Neural cell (in vitro differentiated cells): ENCODE measurements at regions not wholly inside any gene's neighbourhood (a gene's known extent, or its start where the extent isn't known, plus 50 kb on each side); places are given as distances from the start of the nearest gene placed in this dataset.

Experiments used
- H2AFZ ChIP-seq: fragments of 200-600, 300-800 bp; sonication (generic), shearing (Covaris generic); 2 replicates; pipeline ENCODE4 v1.6.0; 2014; ENCODE audit warnings: low read depth, mild to moderate bottlenecking, antibody characterized with exemption, low read length, moderate library complexity
- H3F3A ChIP-seq: fragments of 200-600 bp; shearing (Covaris generic); 2 replicates; pipeline ENCODE4 v1.6.1; 2016; ENCODE audit warnings: mild to moderate bottlenecking, moderate library complexity, mixed read lengths, antibody characterized with exemption, low read length; ENCODE audit not compliant: insufficient read depth, poor library complexity, severe bottlenecking
- H3K27ac ChIP-seq: fragments of 200-600, 300-800 bp; sonication (generic), shearing (Covaris generic); 2 replicates; pipeline ENCODE4 v1.5.1; 2014; ENCODE audit warnings: mild to moderate bottlenecking, low read length, moderate library complexity
- H3K27me3 ChIP-seq: fragments of 300-800, 200-600 bp; sonication (generic), shearing (Covaris generic); 2 replicates; pipeline ENCODE4 v1.6.0; 2014; ENCODE audit warnings: mild to moderate bottlenecking, low read depth, low read length, moderate library complexity; ENCODE audit not compliant: insufficient read depth
- H3K36me3 ChIP-seq: fragments of 300-800, 200-600 bp; sonication (generic), shearing (Covaris generic); 2 replicates; pipeline ENCODE4 v1.5.1; 2014; ENCODE audit warnings: mild to moderate bottlenecking, antibody characterized with exemption, low read length, moderate library complexity; ENCODE audit not compliant: insufficient read depth
- H3K4me2 ChIP-seq: fragments of 300-800, 200-600 bp; sonication (generic), shearing (Covaris generic); 2 replicates; pipeline ENCODE4 v1.6.0; 2014; ENCODE audit warnings: mild to moderate bottlenecking, low read length
- H3K4me3 ChIP-seq: fragments of 300-800, 200-600 bp; sonication (generic), shearing (Covaris generic); 2 replicates; pipeline ENCODE4 v1.5.1; 2014; ENCODE audit warnings: mild to moderate bottlenecking, low read length, moderate library complexity
- H3K79me2 ChIP-seq: fragments of 200-600 bp; shearing (Covaris generic); replicated peaks from 2 replicates; pipeline ENCODE4 v1.6.0; 2014; ENCODE audit warnings: mild to moderate bottlenecking, low read length, moderate library complexity; ENCODE audit not compliant: insufficient read depth
- H3K9ac ChIP-seq: fragments of 300-800, 200-600 bp; sonication (generic), shearing (Covaris generic); 2 replicates; pipeline ENCODE4 v1.6.1; 2016; ENCODE audit warnings: mild to moderate bottlenecking, low read length, mixed read lengths
- H3K9me2 ChIP-seq: fragments of 200-600 bp; shearing (Covaris generic); 2 replicates; pipeline ENCODE4 v1.6.1; 2016; ENCODE audit warnings: mild to moderate bottlenecking, low read length, mixed read lengths; ENCODE audit not compliant: insufficient read depth
- H3K9me3 ChIP-seq: fragments of 200-600, 300-800 bp; sonication (generic), shearing (Covaris generic); 2 replicates; pipeline ENCODE4 v1.6.1; 2016; ENCODE audit warnings: mild to moderate bottlenecking, mixed run types, low read length, moderate library complexity, mixed read lengths
- H4K20me1 ChIP-seq: fragments of 200-600 bp; shearing (Covaris generic); 2 replicates; pipeline ENCODE4 v1.6.1; 2016; ENCODE audit warnings: mild to moderate bottlenecking, mixed run types; ENCODE audit not compliant: insufficient read depth
- CTCF ChIP-seq: fragments of 450-650 bp; IDR thresholded peaks from 2 replicates; pipeline ENCODE4 v1.5.1; 2014; ENCODE audit warnings: antibody characterized with exemption, mild to moderate bottlenecking, moderate library complexity; ENCODE audit not compliant: poor library complexity, severe bottlenecking
- EP300 ChIP-seq: fragments of 450-650 bp; conservative IDR thresholded peaks from 2 replicates; pipeline ENCODE4 v1.6.1; 2014; ENCODE audit warnings: antibody characterized with exemption, mild to moderate bottlenecking, moderate library complexity; ENCODE audit not compliant: poor library complexity, severe bottlenecking
- EZH2 ChIP-seq: fragments of 200-600, 300-800 bp; shearing (Covaris generic), sonication (generic); IDR thresholded peaks from 2 replicates; pipeline ENCODE4 v1.6.1; 2014; ENCODE audit warnings: antibody characterized with exemption, low read length, borderline replicate concordance, mild to moderate bottlenecking; ENCODE audit not compliant: insufficient read depth, poor library complexity, severe bottlenecking
- MXI1 ChIP-seq: fragments of 450-650 bp; conservative IDR thresholded peaks from 2 replicates; pipeline ENCODE4 v1.6.1; 2014; ENCODE audit warnings: antibody characterized with exemption, mild to moderate bottlenecking; ENCODE audit not compliant: poor library complexity, severe bottlenecking
- POLR2AphosphoS5 ChIP-seq: IDR thresholded peaks from 2 replicates; pipeline ENCODE4 v1.6.1; 2012
- RAD21 ChIP-seq: fragments of 450-650 bp; conservative IDR thresholded peaks from 2 replicates; pipeline ENCODE4 v1.6.1; 2014; ENCODE audit warnings: antibody characterized with exemption, mild to moderate bottlenecking, moderate library complexity
- REST ChIP-seq: IDR thresholded peaks from 2 replicates; pipeline ENCODE4 v1.6.1; 2012; ENCODE audit warnings: borderline replicate concordance
- SMC3 ChIP-seq: fragments of 450-650 bp; conservative IDR thresholded peaks from 2 replicates; pipeline ENCODE4 v1.6.1; 2014; ENCODE audit warnings: antibody characterized with exemption, mild to moderate bottlenecking, moderate library complexity; ENCODE audit not compliant: poor library complexity
- TAF1 ChIP-seq: IDR thresholded peaks from 2 replicates; pipeline ENCODE4 v1.6.1; 2012; ENCODE audit warnings: low read depth

- Histone ChIP-seq H3K79me2 (no peaks in the 10 kb centered on the region), H3K36me3 (no peaks in the 10 kb centered on the region), H2AFZ (no peak overlapping the region), H3F3A (no peaks in the 10 kb centered on the region), H3K9me2 (no peaks in the 10 kb centered on the region), H4K20me1 (no peaks in the 10 kb centered on the region), H3K27ac (no peak overlapping the region), H3K9me3 (no peaks in the 10 kb centered on the region), H3K4me3 (no peak overlapping the region), H3K9ac (no peak overlapping the region), H3K4me2 (no peak overlapping the region), H3K27me3 (peaks cover 15% of the 10 kb centered on the region)
- no peak for TF ChIP-seq RAD21
- no peak for TF ChIP-seq REST
- TF ChIP-seq EZH2 = no peak
- TF ChIP-seq POLR2AphosphoS5 = no peak
- no peak for TF ChIP-seq EP300
- TF ChIP-seq CTCF = no peak
- TF ChIP-seq SMC3 = no peak
- TF ChIP-seq TAF1 = no peak
These were observed 161.0 kb upstream of the GLI2 start for GRCh38 chr2:120574620-120575019.

GRCh38 chr2:120575966-120576365, 159.7 kb upstream of the GLI2 start:
- Histone ChIP-seq H3F3A (no peaks in the 10 kb centered on the region), H3K36me3 (no peaks in the 10 kb centered on the region), H3K4me2 (no peak overlapping the region), H2AFZ (no peak overlapping the region), H3K9me2 (no peaks in the 10 kb centered on the region), H3K9me3 (no peaks in the 10 kb centered on the region), H3K27me3 (peaks cover 20% of the 10 kb centered on the region), H3K79me2 (no peaks in the 10 kb centered on the region), H4K20me1 (no peaks in the 10 kb centered on the region), H3K27ac (no peak overlapping the region), H3K9ac (no peak overlapping the region), H3K4me3 (no peak overlapping the region)
- TF ChIP-seq RAD21 = no peak
- TF ChIP-seq EZH2 = no peak
- TF ChIP-seq MXI1 = no peak
- TF ChIP-seq EP300 = no peak
- no peak for TF ChIP-seq CTCF
- no peak for TF ChIP-seq POLR2AphosphoS5
- TF ChIP-seq REST = no peak
- no peak for TF ChIP-seq TAF1
- no peak for TF ChIP-seq SMC3
